Stomach smooth muscle (tissue), 2 donors: ENCODE measurements at regions not wholly inside any gene's neighbourhood (a gene's known extent, or its start where the extent isn't known, plus 50 kb on each side); places are given as distances from the start of the nearest gene placed in this dataset.

ENCODE experiments used
- H3K27ac ChIP-seq: one replicate; pipeline ENCODE4 v1.7.0; 2013; ENCODE audit warnings: mild to moderate bottlenecking, low read length, inconsistent platforms
- H3K27me3 ChIP-seq, 2 donors: one replicate each; pipeline ENCODE4 v1.7.0; 2013; ENCODE audit warnings: low read length in 2 of 2; ENCODE audit not compliant: insufficient read depth in 2 of 2, control insufficient read depth in 1 of 2
- H3K36me3 ChIP-seq, 2 donors: one replicate each; pipeline ENCODE4 v1.7.0; 2013; ENCODE audit warnings: low read length in 2 of 2; ENCODE audit not compliant: control insufficient read depth in 2 of 2, insufficient read depth in 2 of 2
- H3K4me1 ChIP-seq: one replicate; pipeline ENCODE4 v1.7.0; 2013; ENCODE audit warnings: low read length; ENCODE audit not compliant: control insufficient read depth, insufficient read depth
- H3K4me3 ChIP-seq, 2 donors: one replicate each; pipeline ENCODE4 v1.7.0; 2013; ENCODE audit warnings: low read length in 2 of 2
- H3K9ac ChIP-seq, 2 donors: one replicate each; pipeline ENCODE4 v1.7.0; 2013; ENCODE audit warnings: low read length in 2 of 2, mild to moderate bottlenecking in 1 of 2
- H3K9me3 ChIP-seq, 2 donors: one replicate each; pipeline ENCODE4 v1.7.0; 2013; ENCODE audit warnings: low read length in 2 of 2; ENCODE audit not compliant: control insufficient read depth in 2 of 2
- donor health status: healthy.
- donor health status: Pancreatic carcinoma.

DNA sequence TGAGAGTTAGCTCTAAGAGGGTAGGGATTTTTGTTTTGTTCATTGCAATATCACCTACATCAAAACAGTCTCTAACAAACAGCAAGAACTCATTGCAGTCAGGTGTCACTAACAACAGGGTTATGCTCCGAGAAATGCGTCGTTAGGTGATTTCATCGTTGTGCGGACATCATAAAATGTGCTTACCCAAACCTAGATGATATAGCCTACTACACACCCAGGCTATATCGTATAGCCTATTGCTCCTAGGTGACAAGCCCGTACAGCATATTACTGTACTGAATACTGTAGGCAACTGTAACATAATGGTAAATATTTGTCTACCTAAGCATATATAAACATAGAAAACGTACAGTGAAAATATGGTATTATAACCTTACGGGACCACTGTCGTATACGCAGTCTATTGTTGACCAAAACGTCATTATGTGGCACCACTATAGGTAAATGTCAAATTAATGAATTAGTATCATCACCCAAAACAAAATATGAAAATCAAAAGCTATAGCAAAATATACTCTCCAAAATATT lies 49.9 kb upstream of the TAB2 start:
- Histone ChIP-seq H3K27me3 (no peaks in the 10 kb centered on the region), H3K9me3 (no peaks in the 10 kb centered on the region), H3K9ac (no peak overlapping the region), H3K36me3 (no peaks in the 10 kb centered on the region), H3K4me3 (no peak overlapping the region), H3K27ac (no peak overlapping the region), H3K4me1 (no peaks in the 10 kb centered on the region)
